ENCODE measurements at regions not wholly inside any gene's neighbourhood (a gene's known extent, or its start where the extent isn't known, plus 50 kb on each side); places are given as distances from the start of the nearest gene placed in this dataset.

- TF ChIP-seq ASH2L (IDR thresholded peaks at IDR 0.05; ENCODE audit: insufficient read length, low read depth, low read length), result no peak
- TF ChIP-seq SNAPC5 (CRISPR knock-in tag; IDR thresholded peaks at IDR 0.05; ENCODE audit: borderline replicate concordance), result no peak
- no peak for TF ChIP-seq THAP9 (CRISPR knock-in tag; IDR thresholded peaks at IDR 0.05; ENCODE audit: borderline replicate concordance)
- TF ChIP-seq GLMP (CRISPR knock-in tag; IDR thresholded peaks at IDR 0.05; ENCODE audit: borderline replicate concordance), result no peak
- TF ChIP-seq MTF2 (CRISPR knock-in tag; IDR thresholded peaks at IDR 0.05; ENCODE audit: borderline replicate concordance), result no peak
- TF ChIP-seq ETS1 (CRISPR knock-in tag; IDR thresholded peaks at IDR 0.05), result no peak
- TF ChIP-seq ZEB1 (IDR thresholded peaks at IDR 0.05; ENCODE audit: insufficient replicate concordance, low read depth), result no peak
- no peak for TF ChIP-seq ZFYVE20 (CRISPR knock-in tag; IDR thresholded peaks at IDR 0.05; ENCODE audit: borderline replicate concordance, low read depth)
- no peak for TF ChIP-seq TRIM22 (IDR thresholded peaks at IDR 0.05)
- TF ChIP-seq TFE3 (CRISPR knock-in tag; IDR thresholded peaks at IDR 0.05), result no peak
- no peak for TF ChIP-seq ZNF414 (CRISPR knock-in tag; IDR thresholded peaks at IDR 0.05)
- no peak for TF ChIP-seq NBN (conservative IDR thresholded peaks at IDR 0.05)
- no peak for TF ChIP-seq PRPF4 (IDR thresholded peaks at IDR 0.05; ENCODE audit: low read depth, low read length, poor library complexity, severe bottlenecking)
Measured at GRCh38 chr7:17411922-17412321, 113.5 kb downstream of the AHR start (continued).

Data from HepG2 (cell line).